GM23338 (cell line): ENCODE measurements at regions not wholly inside any gene's neighbourhood (a gene's known extent, or its start where the extent isn't known, plus 50 kb on each side); places are given as distances from the start of the nearest gene placed in this dataset.

Experiments
- ATAC-seq: fragments of 200-7000 bp; cut with Tn5 transposase; 3 replicates; pipeline ENCODE4 v1.9.1; 2020
- DNase-seq: peaks from one replicate; pipeline ENCODE4 v3.0.0-alpha.2; 2015; ENCODE audit warnings: low spot score
- H2AFZ ChIP-seq: fragments of 200-600 bp; sonication (generic); 2 replicates; pipeline ENCODE4 v1.8.0; 2016; ENCODE audit warnings: antibody characterized with exemption, mild to moderate bottlenecking, moderate library complexity
- H3F3A ChIP-seq: fragments of 200-600 bp; sonication (generic); replicated peaks from 2 replicates; pipeline ENCODE4 v1.8.0; 2017; ENCODE audit warnings: antibody characterized with exemption, mixed run types, low read depth
- H3K27ac ChIP-seq: fragments of 200-600 bp; sonication (generic); 2 replicates; pipeline ENCODE4 v1.6.1; 2016; ENCODE audit warnings: low read depth
- H3K27me3 ChIP-seq: fragments of 200-600 bp; sonication (generic); 2 replicates; pipeline ENCODE4 v1.8.0; 2016; ENCODE audit warnings: mild to moderate bottlenecking, mixed run types, moderate library complexity; ENCODE audit not compliant: insufficient read depth
- H3K36me3 ChIP-seq: fragments of 200-600 bp; sonication (generic); 2 replicates; pipeline ENCODE4 v1.8.0; 2016; ENCODE audit warnings: mild to moderate bottlenecking; ENCODE audit not compliant: insufficient read depth
- H3K4me1 ChIP-seq: fragments of 200-600 bp; sonication (generic); 2 replicates; pipeline ENCODE4 v1.8.0; 2016; ENCODE audit warnings: mild to moderate bottlenecking, moderate library complexity; ENCODE audit not compliant: insufficient read depth
- H3K4me2 ChIP-seq: fragments of 200-600 bp; sonication (generic); 2 replicates; pipeline ENCODE4 v1.7.1; 2017; ENCODE audit warnings: mixed run types
- H3K4me3 ChIP-seq: fragments of 200-600 bp; sonication (generic); 2 replicates; pipeline ENCODE4 v1.6.1; 2016; ENCODE audit warnings: mixed run types
- H3K79me2 ChIP-seq: fragments of 200-600 bp; sonication (generic); replicated peaks from 2 replicates; pipeline ENCODE4 v1.8.0; 2017; ENCODE audit warnings: mild to moderate bottlenecking; ENCODE audit not compliant: insufficient read depth
- H3K9me2 ChIP-seq: fragments of 200-600 bp; sonication (generic); 2 replicates; pipeline ENCODE4 v1.8.0; 2017; ENCODE audit not compliant: insufficient read depth
- H4K20me1 ChIP-seq: fragments of 200-600 bp; sonication (generic); replicated peaks from 2 replicates; pipeline ENCODE4 v1.8.0; 2017; ENCODE audit warnings: mild to moderate bottlenecking; ENCODE audit not compliant: insufficient read depth
- H3K27ac Mint-ChIP-seq: 2 replicates; pipeline ENCODE4 v1.8.0; 2020; ENCODE audit warnings: inconsistent platforms, mild to moderate bottlenecking, moderate library complexity, mixed read lengths
- H3K27me3 Mint-ChIP-seq: 3 replicates; pipeline ENCODE4 v1.8.0; 2022; ENCODE audit warnings: low read depth, mild to moderate bottlenecking, moderate library complexity, mixed read lengths, inconsistent platforms; ENCODE audit not compliant: insufficient read depth, poor library complexity
- H3K36me3 Mint-ChIP-seq: 3 replicates; pipeline ENCODE4 v1.8.0; 2021; ENCODE audit warnings: low read depth, mild to moderate bottlenecking, inconsistent platforms, moderate library complexity, mixed read lengths
- H3K4me1 Mint-ChIP-seq: 3 replicates; pipeline ENCODE4 v1.8.0; 2020; ENCODE audit warnings: mild to moderate bottlenecking, inconsistent platforms, mixed read lengths
- H3K4me3 Mint-ChIP-seq: 3 replicates; pipeline ENCODE4 v1.8.0; 2021; ENCODE audit warnings: moderate library complexity, mild to moderate bottlenecking, inconsistent platforms, mixed read lengths
- H3K9me3 Mint-ChIP-seq: 3 replicates; pipeline ENCODE4 v1.8.0; 2020; ENCODE audit warnings: moderate library complexity, mild to moderate bottlenecking, inconsistent platforms, mixed read lengths
- CREB1 ChIP-seq: fragments of 250-450 bp; sonication (Bioruptor Pico); IDR thresholded peaks from 2 replicates; pipeline ENCODE4 v1.5.0; 2020; ENCODE audit warnings: low read depth, mild to moderate bottlenecking, moderate library complexity
- ETS1 ChIP-seq: IDR thresholded peaks from 2 replicates; pipeline ENCODE4 v1.6.1; 2016; ENCODE audit warnings: antibody characterized with exemption
- EZH2phosphoT487 ChIP-seq: fragments of 200-600 bp; sonication (generic); IDR thresholded peaks from one replicate; pipeline ENCODE4 v1.8.1; 2018; ENCODE audit warnings: antibody characterized with exemption; ENCODE audit not compliant: unreplicated experiment
- NANOG ChIP-seq: IDR thresholded peaks from 2 replicates; pipeline ENCODE4 v1.6.1; 2016; ENCODE audit warnings: antibody characterized with exemption, borderline replicate concordance
- STAT1 ChIP-seq: IDR thresholded peaks from one replicate; pipeline ENCODE4 v1.6.1; 2016; ENCODE audit warnings: antibody characterized with exemption; ENCODE audit not compliant: unreplicated experiment
- ZNF114 ChIP-seq: fragments of 250-450 bp; sonication (Bioruptor Pico); IDR thresholded peaks from 2 replicates; pipeline ENCODE4 v1.5.0; 2020; ENCODE audit warnings: mild to moderate bottlenecking, moderate library complexity
- ZNF462 ChIP-seq: fragments of 250-450 bp; sonication (Bioruptor Pico); IDR thresholded peaks from 2 replicates; pipeline ENCODE4 v1.5.0; 2020; ENCODE audit warnings: mild to moderate bottlenecking, moderate library complexity
- TF ChIP-seq, protein P1 (sequence below), 2 experiments: fragments of 200-600 bp in 1 of 2; sonication (generic) in 1 of 2; conservative IDR thresholded peaks; 2 replicates each; pipeline versions ENCODE4 v1.5.1 to v1.6.1; 2016 to 2017; ENCODE audit warnings: antibody characterized with exemption in 2 of 2, low read depth in 2 of 2, mild to moderate bottlenecking in 2 of 2, moderate library complexity in 1 of 2
- TF ChIP-seq, protein P2 (sequence below): IDR thresholded peaks from one replicate; pipeline ENCODE4 v1.6.1; 2018; ENCODE audit warnings: antibody characterized with exemption; ENCODE audit not compliant: unreplicated experiment

GRCh38 chr2:16077601-16078000 is 137.3 kb downstream of the MYCN start:
- Mint-ChIP-seq H3K9me3 (peaks cover 3% of the 10 kb centered on the region; the same call in 2 of the 3 replicates), H3K27me3 (peaks cover 8% of the 10 kb centered on the region), H3K27ac (no peak overlapping the region), H3K36me3 (peaks cover 5% of the 10 kb centered on the region; the same call in 2 of the 3 replicates), H3K4me1 (peaks cover 13% of the 10 kb centered on the region), H3K4me3 (no peak overlapping the region)
- 0 out of 2 replicates have a peak, but pooled peaks cover 10% of the 10 kb centered on the region for H3K9me2 ChIP-seq
- no peak overlapping the region for H3K4me3 ChIP-seq
- DNase-seq (no peak), ATAC-seq (no peak)
- 0 out of 2 replicates have a peak, but pooled peaks cover 7% of the 10 kb centered on the region for H3K4me1 ChIP-seq
- H3K4me2 ChIP-seq, result no peak overlapping the region
- no peaks in the 10 kb centered on the region for H3K79me2 ChIP-seq
- H3F3A ChIP-seq, result no peaks in the 10 kb centered on the region
- H2AFZ ChIP-seq, result no peak overlapping the region
- no peak for TF ChIP-seq STAT1
- TF ChIP-seq, protein P1, sequence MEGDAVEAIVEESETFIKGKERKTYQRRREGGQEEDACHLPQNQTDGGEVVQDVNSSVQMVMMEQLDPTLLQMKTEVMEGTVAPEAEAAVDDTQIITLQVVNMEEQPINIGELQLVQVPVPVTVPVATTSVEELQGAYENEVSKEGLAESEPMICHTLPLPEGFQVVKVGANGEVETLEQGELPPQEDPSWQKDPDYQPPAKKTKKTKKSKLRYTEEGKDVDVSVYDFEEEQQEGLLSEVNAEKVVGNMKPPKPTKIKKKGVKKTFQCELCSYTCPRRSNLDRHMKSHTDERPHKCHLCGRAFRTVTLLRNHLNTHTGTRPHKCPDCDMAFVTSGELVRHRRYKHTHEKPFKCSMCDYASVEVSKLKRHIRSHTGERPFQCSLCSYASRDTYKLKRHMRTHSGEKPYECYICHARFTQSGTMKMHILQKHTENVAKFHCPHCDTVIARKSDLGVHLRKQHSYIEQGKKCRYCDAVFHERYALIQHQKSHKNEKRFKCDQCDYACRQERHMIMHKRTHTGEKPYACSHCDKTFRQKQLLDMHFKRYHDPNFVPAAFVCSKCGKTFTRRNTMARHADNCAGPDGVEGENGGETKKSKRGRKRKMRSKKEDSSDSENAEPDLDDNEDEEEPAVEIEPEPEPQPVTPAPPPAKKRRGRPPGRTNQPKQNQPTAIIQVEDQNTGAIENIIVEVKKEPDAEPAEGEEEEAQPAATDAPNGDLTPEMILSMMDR (conservative IDR thresholded peaks at IDR 0.05; ENCODE audit: low read depth in 2 of 2), result no peak
- TF ChIP-seq EZH2phosphoT487, result no peak
- no peak for TF ChIP-seq NANOG
- TF ChIP-seq CREB1 (CRISPR knock-in tag), result no peak
- TF ChIP-seq ZNF462 (CRISPR knock-in tag), result no peak
- TF ChIP-seq, protein P2, sequence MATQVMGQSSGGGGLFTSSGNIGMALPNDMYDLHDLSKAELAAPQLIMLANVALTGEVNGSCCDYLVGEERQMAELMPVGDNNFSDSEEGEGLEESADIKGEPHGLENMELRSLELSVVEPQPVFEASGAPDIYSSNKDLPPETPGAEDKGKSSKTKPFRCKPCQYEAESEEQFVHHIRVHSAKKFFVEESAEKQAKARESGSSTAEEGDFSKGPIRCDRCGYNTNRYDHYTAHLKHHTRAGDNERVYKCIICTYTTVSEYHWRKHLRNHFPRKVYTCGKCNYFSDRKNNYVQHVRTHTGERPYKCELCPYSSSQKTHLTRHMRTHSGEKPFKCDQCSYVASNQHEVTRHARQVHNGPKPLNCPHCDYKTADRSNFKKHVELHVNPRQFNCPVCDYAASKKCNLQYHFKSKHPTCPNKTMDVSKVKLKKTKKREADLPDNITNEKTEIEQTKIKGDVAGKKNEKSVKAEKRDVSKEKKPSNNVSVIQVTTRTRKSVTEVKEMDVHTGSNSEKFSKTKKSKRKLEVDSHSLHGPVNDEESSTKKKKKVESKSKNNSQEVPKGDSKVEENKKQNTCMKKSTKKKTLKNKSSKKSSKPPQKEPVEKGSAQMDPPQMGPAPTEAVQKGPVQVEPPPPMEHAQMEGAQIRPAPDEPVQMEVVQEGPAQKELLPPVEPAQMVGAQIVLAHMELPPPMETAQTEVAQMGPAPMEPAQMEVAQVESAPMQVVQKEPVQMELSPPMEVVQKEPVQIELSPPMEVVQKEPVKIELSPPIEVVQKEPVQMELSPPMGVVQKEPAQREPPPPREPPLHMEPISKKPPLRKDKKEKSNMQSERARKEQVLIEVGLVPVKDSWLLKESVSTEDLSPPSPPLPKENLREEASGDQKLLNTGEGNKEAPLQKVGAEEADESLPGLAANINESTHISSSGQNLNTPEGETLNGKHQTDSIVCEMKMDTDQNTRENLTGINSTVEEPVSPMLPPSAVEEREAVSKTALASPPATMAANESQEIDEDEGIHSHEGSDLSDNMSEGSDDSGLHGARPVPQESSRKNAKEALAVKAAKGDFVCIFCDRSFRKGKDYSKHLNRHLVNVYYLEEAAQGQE, result no peak
- TF ChIP-seq ETS1, result no peak
- TF ChIP-seq ZNF114 (CRISPR knock-in tag), result no peak
- no peaks in the 10 kb centered on the region for H3K36me3 ChIP-seq
- no peak overlapping the region for H3K27ac ChIP-seq
- no peaks in the 10 kb centered on the region for H4K20me1 ChIP-seq
- H3K27me3 ChIP-seq, result no peaks in the 10 kb centered on the region
